Sigmoid colon (tissue), 6 donors: ENCODE measurements at regions not wholly inside any gene's neighbourhood (a gene's known extent, or its start where the extent isn't known, plus 50 kb on each side); places are given as distances from the start of the nearest gene placed in this dataset.

ENCODE experiments used
- DNase-seq: peaks from one replicate; pipeline ENCODE4 v3.0.0-alpha.2; 2019
- H3K27ac ChIP-seq, 4 donors: fragments of 200-600 bp; sonication (generic); one replicate each; pipeline ENCODE4 v1.5.1; 2016 to 2019; ENCODE audit warnings: mild to moderate bottlenecking in 1 of 4
- H3K27me3 ChIP-seq, 3 donors: fragments of 200-600 bp; sonication (generic); one replicate each; pipeline ENCODE4 v1.5.1; 2019; ENCODE audit warnings: mild to moderate bottlenecking in 1 of 3
- H3K36me3 ChIP-seq, 4 donors: fragments of 200-600 bp; sonication (generic); one replicate each; pipeline ENCODE4 v1.5.1; 2016 to 2019
- H3K4me1 ChIP-seq, 4 donors: fragments of 200-600 bp; sonication (generic); one replicate each; pipeline ENCODE4 v1.5.1; 2017 to 2019
- H3K4me3 ChIP-seq, 4 donors: fragments of 200-600 bp; sonication (generic); one replicate each; pipeline ENCODE4 v1.5.1; 2017 to 2019; ENCODE audit warnings: mild to moderate bottlenecking in 2 of 4, moderate library complexity in 1 of 4
- H3K9me3 ChIP-seq, 4 donors: fragments of 200-600 bp in 3 of 4; sonication (generic) in 3 of 4; one replicate each; pipeline versions ENCODE4 v1.5.1 to v1.6.1; 2013 to 2019
- EP300 ChIP-seq, 4 donors: sonication (generic); formaldehyde crosslinking; IDR thresholded peaks; one replicate each; pipeline ENCODE4 v1.6.1; 2017; ENCODE audit warnings: antibody characterized with exemption in 4 of 4
- POLR2A ChIP-seq, 2 donors: fragments of 450-650 bp; IDR thresholded peaks; one replicate each; pipeline ENCODE4 v1.6.1; 2016; ENCODE audit warnings: antibody characterized with exemption in 2 of 2, mild to moderate bottlenecking in 2 of 2, moderate library complexity in 2 of 2
- POLR2AphosphoS5 ChIP-seq, 4 donors: sonication (generic); formaldehyde crosslinking; IDR thresholded peaks; one replicate each; pipeline ENCODE4 v1.6.1; 2017; ENCODE audit warnings: antibody characterized with exemption in 4 of 4
- WGBS, 2 donors: extraction: QIAGEN DNeasy Blood & Tissue Kit; methylation state at CpG; one replicate each; pipeline ENCODE4 v1.1.7; 2013; 5-methylcytosine and 5-hydroxymethylcytosine counted together
- intact Hi-C: fragments of 100-400 bp; cut with DNase I; formaldehyde crosslinking; loops from one replicate; pipeline ENCODE4 v1.15.1; 2023
- TF ChIP-seq, protein P1 (sequence below), 4 experiments: fragments of 450-650 bp in 3 of 4; fragments of 200-600 bp in 1 of 4; IDR thresholded peaks; one replicate each; pipeline ENCODE4 v1.5.1; 2016 to 2019; ENCODE audit warnings: antibody characterized with exemption in 4 of 4, mild to moderate bottlenecking in 3 of 4, moderate library complexity in 2 of 4
- donor health status: healthy with polysubstance abuse.
- donor health status: healthy.

DNA sequence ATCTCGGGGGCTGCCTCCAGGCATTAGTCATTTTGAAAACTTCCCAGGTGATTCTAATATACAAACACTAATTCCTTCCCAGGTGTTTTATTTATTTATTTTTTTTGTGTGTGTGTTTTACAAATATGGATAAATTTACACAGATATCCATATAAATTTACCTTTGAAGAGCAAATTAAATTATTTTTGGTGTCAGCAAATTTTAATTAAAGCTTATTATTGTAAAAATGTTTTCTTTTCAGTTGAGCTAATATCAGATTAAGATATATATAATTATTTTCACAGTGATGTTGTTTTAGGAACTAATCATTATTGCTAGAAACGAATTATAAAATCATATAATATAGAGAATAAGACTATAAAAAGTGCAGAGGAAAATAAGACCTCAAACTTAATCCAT is 62.0 kb upstream of the FREM3 start:
- TF ChIP-seq POLR2AphosphoS5 (IDR thresholded peaks at IDR 0.05): no peak
- TF ChIP-seq, protein P1, sequence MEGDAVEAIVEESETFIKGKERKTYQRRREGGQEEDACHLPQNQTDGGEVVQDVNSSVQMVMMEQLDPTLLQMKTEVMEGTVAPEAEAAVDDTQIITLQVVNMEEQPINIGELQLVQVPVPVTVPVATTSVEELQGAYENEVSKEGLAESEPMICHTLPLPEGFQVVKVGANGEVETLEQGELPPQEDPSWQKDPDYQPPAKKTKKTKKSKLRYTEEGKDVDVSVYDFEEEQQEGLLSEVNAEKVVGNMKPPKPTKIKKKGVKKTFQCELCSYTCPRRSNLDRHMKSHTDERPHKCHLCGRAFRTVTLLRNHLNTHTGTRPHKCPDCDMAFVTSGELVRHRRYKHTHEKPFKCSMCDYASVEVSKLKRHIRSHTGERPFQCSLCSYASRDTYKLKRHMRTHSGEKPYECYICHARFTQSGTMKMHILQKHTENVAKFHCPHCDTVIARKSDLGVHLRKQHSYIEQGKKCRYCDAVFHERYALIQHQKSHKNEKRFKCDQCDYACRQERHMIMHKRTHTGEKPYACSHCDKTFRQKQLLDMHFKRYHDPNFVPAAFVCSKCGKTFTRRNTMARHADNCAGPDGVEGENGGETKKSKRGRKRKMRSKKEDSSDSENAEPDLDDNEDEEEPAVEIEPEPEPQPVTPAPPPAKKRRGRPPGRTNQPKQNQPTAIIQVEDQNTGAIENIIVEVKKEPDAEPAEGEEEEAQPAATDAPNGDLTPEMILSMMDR (IDR thresholded peaks at IDR 0.05): no peak
- no peak for TF ChIP-seq EP300 (IDR thresholded peaks at IDR 0.05)
- TF ChIP-seq POLR2A (IDR thresholded peaks at IDR 0.05): no peak
- H3K4me1 ChIP-seq: peaks cover 0 to 16% (median 10%) of the 10 kb centered on the region in 4 donors
- H3K27me3 ChIP-seq: no peaks in the 10 kb centered on the region
- H3K36me3 ChIP-seq: no peaks in the 10 kb centered on the region
- no peak overlapping the region for H3K27ac ChIP-seq
- no peak for DNase-seq
- intact Hi-C loops: no loop called here
- 58 to 72% methylated on average over 2 of the region's 2 CpGs for WGBS, 2 donors
- no peak overlapping the region for H3K4me3 ChIP-seq
- no peaks in the 10 kb centered on the region for H3K9me3 ChIP-seq
